IMR-90 (cell line): ENCODE measurements at regions not wholly inside any gene's neighbourhood (a gene's known extent, or its start where the extent isn't known, plus 50 kb on each side); places are given as distances from the start of the nearest gene placed in this dataset.

ENCODE experiments used
- ATAC-seq: fragments of 200-7000 bp; cut with Tn5 transposase; 2 replicates; pipeline ENCODE4 v1.9.1; 2020; ENCODE audit warnings: low read depth, mild to moderate bottlenecking, moderate library complexity
- BruUV-seq: library from RNA; stranded (reverse); fragments of 400-500 nt; replicated peaks from 2 replicates; lab custom pipeline; 2021; lab: Mats Ljungman, UMichigan
- CTCF ChIA-PET: fragments of 300-600 bp; formaldehyde crosslinking; extraction: SDS; loops from one replicate; lab custom pipeline; 2021; ENCODE audit warnings: antibody characterized with exemption; lab: Yijun Ruan, JAX
- POLR2A ChIA-PET: fragments of 300-600 bp; sonication (Branson Sonifier 250); formaldehyde crosslinking; loops from one replicate; lab custom pipeline; 2022; ENCODE audit warnings: antibody characterized with exemption; ENCODE audit not compliant: unreplicated experiment; lab: Charles Lee
- DNase-seq: peaks from one replicate; pipeline ENCODE4 v3.0.0; 2013
- H2AFZ ChIP-seq: replicated peaks from 2 replicates; pipeline ENCODE3; 2013; ENCODE audit warnings: low read length, mild to moderate bottlenecking; ENCODE audit not compliant: poor library complexity
- H2AK5ac ChIP-seq: 2 replicates; pipeline ENCODE4 v1.6.1; 2013; ENCODE audit warnings: low read depth, low read length, inconsistent platforms
- H2AK9ac ChIP-seq: replicated peaks from 2 replicates; pipeline ENCODE3; 2013; ENCODE audit warnings: mild to moderate bottlenecking, low read depth, low read length, moderate library complexity; ENCODE audit not compliant: poor library complexity
- H2BK120ac ChIP-seq: 2 replicates; pipeline ENCODE4 v1.6.1; 2013; ENCODE audit warnings: low read depth, low read length, inconsistent platforms
- H2BK15ac ChIP-seq: 3 replicates; pipeline ENCODE4 v1.6.1; 2013; ENCODE audit warnings: low read depth, low read length, inconsistent platforms
- H2BK20ac ChIP-seq: 2 replicates; pipeline ENCODE4 v1.6.1; 2013; ENCODE audit warnings: low read depth, mild to moderate bottlenecking, inconsistent platforms, low read length, moderate library complexity
- H2BK5ac ChIP-seq: 2 replicates; pipeline ENCODE4 v1.6.1; 2013; ENCODE audit warnings: mild to moderate bottlenecking, low read depth, low read length, inconsistent platforms; ENCODE audit not compliant: poor library complexity, severe bottlenecking
- H3K14ac ChIP-seq: replicated peaks from 2 replicates; pipeline ENCODE4 v1.6.1; 2013; ENCODE audit warnings: low read depth, low read length, inconsistent platforms
- H3K18ac ChIP-seq: 2 replicates; pipeline ENCODE4 v1.6.1; 2013; ENCODE audit warnings: low read depth, low read length, control low read depth
- H3K23ac ChIP-seq: 2 replicates; pipeline ENCODE4 v1.6.1; 2013; ENCODE audit warnings: low read depth, low read length, inconsistent platforms
- H3K27ac ChIP-seq: 2 replicates; pipeline ENCODE4 v1.5.1; 2013; ENCODE audit warnings: mild to moderate bottlenecking, control low read depth, low read length; ENCODE audit not compliant: insufficient read depth
- H3K27me3 ChIP-seq: 2 replicates; pipeline ENCODE4 v1.6.1; 2013; ENCODE audit warnings: low read length; ENCODE audit not compliant: control insufficient read depth, insufficient read depth
- H3K36me3 ChIP-seq: 2 replicates; pipeline ENCODE4 v1.6.1; 2013; ENCODE audit warnings: low read length, mixed read lengths; ENCODE audit not compliant: control insufficient read depth, insufficient read depth
- H3K4ac ChIP-seq: 2 replicates; pipeline ENCODE4 v1.6.1; 2013; ENCODE audit warnings: low read depth, low read length, inconsistent platforms
- H3K4me1 ChIP-seq: 2 replicates; pipeline ENCODE4 v1.6.1; 2013; ENCODE audit warnings: low read length, mixed read lengths; ENCODE audit not compliant: control insufficient read depth, insufficient read depth
- H3K4me2 ChIP-seq: 2 replicates; pipeline ENCODE4 v1.6.1; 2013; ENCODE audit warnings: low read depth, mild to moderate bottlenecking, control low read depth, low read length, moderate library complexity
- H3K4me3 ChIP-seq: 2 replicates; pipeline ENCODE4 v1.5.1; 2013; ENCODE audit warnings: low read depth, mild to moderate bottlenecking, control low read depth, low read length, moderate library complexity; ENCODE audit not compliant: insufficient read depth
- H3K56ac ChIP-seq: 2 replicates; pipeline ENCODE4 v1.6.1; 2013; ENCODE audit warnings: low read length, inconsistent platforms; ENCODE audit not compliant: insufficient read depth; ENCODE audit errors: extremely low read depth
- H3K79me1 ChIP-seq, 2 experiments: 2 replicates each; pipeline ENCODE4 v1.6.1; 2013; ENCODE audit warnings: low read length in 2 of 2, inconsistent platforms in 1 of 2, low read depth in 1 of 2
- H3K9ac ChIP-seq: 2 replicates; pipeline ENCODE4 v1.6.1; 2013; ENCODE audit warnings: low read depth, low read length, control low read depth
- H3K9me1 ChIP-seq: 2 replicates; pipeline ENCODE4 v1.6.1; 2013; ENCODE audit warnings: low read length, inconsistent platforms; ENCODE audit not compliant: insufficient read depth
- H3K9me3 ChIP-seq: 2 replicates; pipeline ENCODE4 v1.6.1; 2013; ENCODE audit warnings: low read length; ENCODE audit not compliant: control insufficient read depth, insufficient read depth
- H4K20me1 ChIP-seq: 2 replicates; pipeline ENCODE4 v1.6.1; 2013; ENCODE audit warnings: low read length, inconsistent platforms; ENCODE audit not compliant: insufficient read depth
- H4K5ac ChIP-seq: 2 replicates; pipeline ENCODE4 v1.6.1; 2013; ENCODE audit warnings: mild to moderate bottlenecking, low read depth, low read length, control low read depth
- H4K8ac ChIP-seq, 2 experiments: 2 replicates each; pipeline ENCODE4 v1.6.1; 2013; ENCODE audit warnings: low read depth in 2 of 2, low read length in 2 of 2, control low read depth in 1 of 2, inconsistent platforms in 1 of 2
- H4K91ac ChIP-seq: 2 replicates; pipeline ENCODE4 v1.6.1; 2013; ENCODE audit warnings: low read depth, low read length, inconsistent platforms; ENCODE audit not compliant: insufficient read depth
- CEBPB ChIP-seq: IDR thresholded peaks from 2 replicates; pipeline ENCODE4 v1.6.1; 2012; ENCODE audit warnings: low read depth, low read length, improper control_type of control experiment
- CHD1 ChIP-seq: IDR thresholded peaks from 2 replicates; pipeline ENCODE4 v1.6.1; 2012; ENCODE audit warnings: low read depth, low read length, improper control_type of control experiment
- CTCF ChIP-seq: conservative IDR thresholded peaks from 2 replicates; pipeline ENCODE4 v1.5.1; 2012; ENCODE audit warnings: mild to moderate bottlenecking, low read depth, low read length, improper control_type of control experiment
- MAZ ChIP-seq: IDR thresholded peaks from 2 replicates; pipeline ENCODE4 v1.6.1; 2012; ENCODE audit warnings: low read depth, mild to moderate bottlenecking, low read length, improper control_type of control experiment, moderate library complexity, borderline replicate concordance
- MXI1 ChIP-seq: IDR thresholded peaks from 2 replicates; pipeline ENCODE4 v1.6.1; 2012; ENCODE audit warnings: low read depth, mild to moderate bottlenecking, low read length, moderate library complexity, borderline replicate concordance
- NFE2L2 ChIP-seq: fragments of 150-350 bp; IDR thresholded peaks from 2 replicates; pipeline ENCODE4 v1.6.1; 2016; ENCODE audit warnings: low read depth, mild to moderate bottlenecking, low read length
- POLR2A ChIP-seq: IDR thresholded peaks from 2 replicates; pipeline ENCODE4 v1.6.1; 2012; ENCODE audit warnings: mild to moderate bottlenecking, low read depth, low read length
- RCOR1 ChIP-seq: IDR thresholded peaks from 2 replicates; pipeline ENCODE4 v1.6.1; 2012; ENCODE audit warnings: mild to moderate bottlenecking, low read length, improper control_type of control experiment; ENCODE audit not compliant: insufficient replicate concordance
- SMC3 ChIP-seq: fragments of 150-350 bp; IDR thresholded peaks from 2 replicates; pipeline ENCODE4 v1.6.1; 2016; ENCODE audit warnings: low read depth, mild to moderate bottlenecking, antibody characterized with exemption, low read length, moderate library complexity
- WGBS, 2 experiments: methylation state at CpG; one replicate each; pipeline versions ENCODE4 v1.1.5 to v1.1.7; 2013; ENCODE audit warnings: missing lambda C conversion rate in 2 of 2; ENCODE audit not compliant: insufficient read length in 1 of 2; ENCODE audit errors: extremely low coverage in 2 of 2; 5-methylcytosine and 5-hydroxymethylcytosine counted together
- dilution Hi-C: fragments of 300-500 bp; cut with HindIII; formaldehyde crosslinking; loops from one replicate; pipeline ENCODE4 v1.14.3; 2018; ENCODE audit warnings: low sequenced_read_pairs; ENCODE audit not compliant: unreplicated experiment
- in situ Hi-C: fragments of 300-500 bp; cut with MboI; formaldehyde crosslinking; loops from 3 replicates; pipeline ENCODE4 v1.14.3; 2019; ENCODE audit warnings: low sequenced_read_pairs, inconsistent platforms, mixed read lengths
- intact Hi-C: fragments of 100-400 bp; cut with micrococcal nuclease; formaldehyde crosslinking; loops from 2 replicates; pipeline ENCODE4 v1.10.0; 2022

- Histone ChIP-seq H3K18ac (no peak overlapping the region), H3K36me3 (no peaks in the 10 kb centered on the region), H2BK20ac (no peak overlapping the region), H4K8ac (no peak overlapping the region), H4K20me1 (no peaks in the 10 kb centered on the region), H3K56ac (no peak overlapping the region), H3K4me3 (no peak overlapping the region), H3K4ac (no peak overlapping the region), H3K9me3 (no peaks in the 10 kb centered on the region), H2AK9ac (no peak overlapping the region), H3K14ac (no peak overlapping the region), H4K5ac (no peak overlapping the region), H3K27ac (no peak overlapping the region), H3K4me2 (no peak overlapping the region), H3K4me1 (no peaks in the 10 kb centered on the region), H2BK15ac (no peak overlapping the region), H3K9ac (no peak overlapping the region), H2BK120ac (no peak overlapping the region), H3K23ac (no peak overlapping the region), H2AK5ac (no peak overlapping the region), H2BK5ac (no peak overlapping the region), H3K79me1 (no peaks in the 10 kb centered on the region), H4K91ac (no peak overlapping the region), H3K9me1 (no peaks in the 10 kb centered on the region), H3K27me3 (no peaks in the 10 kb centered on the region), H2AFZ (no peak overlapping the region)
- no peak for DNase-seq
- in situ Hi-C loops (no loop called here), dilution Hi-C loops (no loop called here), intact Hi-C loops (no loop called here)
- no TSS peak for BruUV-seq
- ChIA-PET CTCF (no interaction called here), POLR2A (no interaction called here)
- TF ChIP-seq NFE2L2 (no peak), RCOR1 (no peak), CTCF (no peak), MAZ (no peak), CEBPB (no peak), POLR2A (no peak), CHD1 (no peak), SMC3 (no peak), MXI1 (no peak)
- no peak for ATAC-seq
- no CpG with 5 or more reads among the region's 1 CpG for WGBS, 2 experiments
Observed at GRCh38 chr3:94787734-94788270, 724.9 kb downstream of the NSUN3 start.
